GM12872 (cell line): ENCODE measurements at regions not wholly inside any gene's neighbourhood (a gene's known extent, or its start where the extent isn't known, plus 50 kb on each side); places are given as distances from the start of the nearest gene placed in this dataset.
A peak's percentile ranks its signal among the peaks of the same experiment; 100 is the strongest.

Experiments used
- TF ChIP-seq, protein P1 (sequence below): IDR thresholded peaks from 3 replicates; pipeline ENCODE4 v1.5.1; 2011; ENCODE audit warnings: low read depth, mild to moderate bottlenecking, low read length, moderate library complexity; ENCODE audit not compliant: insufficient read depth

DNA sequence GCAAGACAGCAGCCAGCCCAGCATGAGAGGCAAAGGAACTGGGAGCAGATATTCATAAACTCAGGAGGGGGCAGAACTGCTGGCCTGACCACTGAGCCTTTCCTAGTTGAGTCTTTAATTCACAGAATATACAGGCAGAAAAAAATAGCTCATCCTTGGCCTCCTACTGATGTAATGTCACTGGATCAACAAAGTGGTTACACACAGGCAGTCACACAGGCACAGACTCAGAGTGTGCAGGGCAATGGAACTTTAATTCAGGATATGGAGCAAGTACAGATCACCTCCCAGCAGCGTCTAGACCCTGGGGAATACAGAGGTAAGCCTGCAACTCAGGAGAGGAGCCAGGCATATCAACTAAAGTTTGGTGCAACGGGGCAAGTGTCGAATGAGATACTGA, 75.4 kb downstream of the TNP1 start:
- TF ChIP-seq, protein P1, sequence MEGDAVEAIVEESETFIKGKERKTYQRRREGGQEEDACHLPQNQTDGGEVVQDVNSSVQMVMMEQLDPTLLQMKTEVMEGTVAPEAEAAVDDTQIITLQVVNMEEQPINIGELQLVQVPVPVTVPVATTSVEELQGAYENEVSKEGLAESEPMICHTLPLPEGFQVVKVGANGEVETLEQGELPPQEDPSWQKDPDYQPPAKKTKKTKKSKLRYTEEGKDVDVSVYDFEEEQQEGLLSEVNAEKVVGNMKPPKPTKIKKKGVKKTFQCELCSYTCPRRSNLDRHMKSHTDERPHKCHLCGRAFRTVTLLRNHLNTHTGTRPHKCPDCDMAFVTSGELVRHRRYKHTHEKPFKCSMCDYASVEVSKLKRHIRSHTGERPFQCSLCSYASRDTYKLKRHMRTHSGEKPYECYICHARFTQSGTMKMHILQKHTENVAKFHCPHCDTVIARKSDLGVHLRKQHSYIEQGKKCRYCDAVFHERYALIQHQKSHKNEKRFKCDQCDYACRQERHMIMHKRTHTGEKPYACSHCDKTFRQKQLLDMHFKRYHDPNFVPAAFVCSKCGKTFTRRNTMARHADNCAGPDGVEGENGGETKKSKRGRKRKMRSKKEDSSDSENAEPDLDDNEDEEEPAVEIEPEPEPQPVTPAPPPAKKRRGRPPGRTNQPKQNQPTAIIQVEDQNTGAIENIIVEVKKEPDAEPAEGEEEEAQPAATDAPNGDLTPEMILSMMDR: no peak

- TF ChIP-seq, protein P1: no peak
These were observed 78.2 kb downstream of the TNP1 start for GRCh38 chr2:216781709-216782108.

DNA sequence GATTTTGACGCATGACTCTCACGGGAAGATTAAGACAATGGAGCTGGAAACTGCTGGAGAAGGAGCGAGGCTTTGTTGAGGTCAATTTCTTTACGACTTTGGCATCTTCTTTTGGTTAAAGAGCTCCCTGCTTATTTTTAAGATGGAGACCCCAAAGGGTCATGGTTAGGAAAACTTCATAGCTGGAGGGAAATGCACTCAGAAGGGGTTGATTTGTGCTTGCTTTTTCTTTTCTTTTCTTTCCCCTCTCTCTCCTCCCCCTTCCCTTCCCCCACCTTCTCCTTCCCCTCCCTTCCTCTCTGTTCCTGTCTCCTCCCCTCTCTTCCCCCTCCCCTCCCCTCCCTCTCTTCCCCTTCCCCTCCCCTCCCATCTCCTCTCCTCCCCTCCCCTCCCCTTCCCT, 79.0 kb downstream of the TNP1 start:
- TF ChIP-seq, protein P1: no peak

- TF ChIP-seq, protein P1: peak; percentile 93
These were observed 82.1 kb downstream of the TNP1 start for GRCh38 chr2:216777637-216778273.

DNA sequence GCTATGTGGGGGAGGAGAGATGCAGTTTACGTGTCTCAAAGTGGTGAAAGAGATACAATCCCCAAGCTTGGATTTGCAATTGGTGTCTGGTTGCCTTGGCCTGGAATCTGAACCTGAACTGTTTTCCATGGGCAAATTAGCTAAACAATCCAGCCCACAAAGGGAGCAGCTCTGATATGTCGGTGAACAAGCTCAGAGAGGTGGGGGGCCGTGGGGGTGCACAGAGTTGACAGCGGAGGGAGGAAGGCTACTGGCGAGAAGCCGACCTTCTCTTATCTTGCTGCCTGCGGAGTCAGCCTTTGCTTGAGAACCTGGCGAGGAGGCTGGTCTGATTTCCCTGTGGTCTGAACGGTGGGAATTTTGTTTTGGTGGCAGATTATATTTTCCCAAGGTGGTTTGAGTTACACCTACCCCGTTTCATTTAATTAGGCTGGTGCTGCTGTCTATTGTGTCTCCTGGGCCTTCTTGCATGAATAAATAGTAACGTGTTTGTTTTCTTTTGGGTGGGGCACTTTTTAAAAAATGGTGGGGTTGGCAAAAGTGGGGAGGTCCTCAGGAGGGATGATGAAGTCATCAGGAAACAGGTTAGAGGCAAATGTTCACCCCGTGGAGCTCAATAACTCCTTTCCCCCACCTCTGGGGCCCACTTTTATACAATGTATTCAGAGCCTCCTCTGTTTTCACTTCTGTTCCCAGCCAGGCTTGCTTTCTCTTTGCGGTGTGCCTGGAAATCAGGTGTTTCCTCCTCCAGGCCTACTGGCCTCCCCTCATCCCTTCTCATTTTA, 80.9 kb upstream of the IGFBP5 start:
- TF ChIP-seq, protein P1: no peak

GRCh38 chr2:216775043-216775453, 79.7 kb upstream of the IGFBP5 start:
- TF ChIP-seq, protein P1: no peak

GRCh38 chr2:216774620-216775019, 79.3 kb upstream of the IGFBP5 start:
- TF ChIP-seq, protein P1: no peak
